Hepatocyte (in vitro differentiated cells): ENCODE measurements at regions not wholly inside any gene's neighbourhood (a gene's known extent, or its start where the extent isn't known, plus 50 kb on each side); places are given as distances from the start of the nearest gene placed in this dataset.

ENCODE experiments used
- EZH2 ChIP-seq: fragments of 200-600 bp; sonication (generic); IDR thresholded peaks from 2 replicates; pipeline ENCODE4 v1.6.1; 2016; ENCODE audit warnings: antibody characterized with exemption, mild to moderate bottlenecking, borderline replicate concordance
- EZH2phosphoT487 ChIP-seq: fragments of 200-600 bp; sonication (generic); IDR thresholded peaks from one replicate; pipeline ENCODE4 v1.6.1; 2018; ENCODE audit warnings: antibody characterized with exemption, mild to moderate bottlenecking, low read depth, moderate library complexity; ENCODE audit not compliant: unreplicated experiment, severe bottlenecking
- TF ChIP-seq, protein P1 (sequence below): fragments of 200-600 bp; sonication (generic); IDR thresholded peaks from 2 replicates; pipeline ENCODE4 v1.5.1; 2016; ENCODE audit warnings: antibody characterized with exemption, mild to moderate bottlenecking; ENCODE audit not compliant: poor library complexity

DNA sequence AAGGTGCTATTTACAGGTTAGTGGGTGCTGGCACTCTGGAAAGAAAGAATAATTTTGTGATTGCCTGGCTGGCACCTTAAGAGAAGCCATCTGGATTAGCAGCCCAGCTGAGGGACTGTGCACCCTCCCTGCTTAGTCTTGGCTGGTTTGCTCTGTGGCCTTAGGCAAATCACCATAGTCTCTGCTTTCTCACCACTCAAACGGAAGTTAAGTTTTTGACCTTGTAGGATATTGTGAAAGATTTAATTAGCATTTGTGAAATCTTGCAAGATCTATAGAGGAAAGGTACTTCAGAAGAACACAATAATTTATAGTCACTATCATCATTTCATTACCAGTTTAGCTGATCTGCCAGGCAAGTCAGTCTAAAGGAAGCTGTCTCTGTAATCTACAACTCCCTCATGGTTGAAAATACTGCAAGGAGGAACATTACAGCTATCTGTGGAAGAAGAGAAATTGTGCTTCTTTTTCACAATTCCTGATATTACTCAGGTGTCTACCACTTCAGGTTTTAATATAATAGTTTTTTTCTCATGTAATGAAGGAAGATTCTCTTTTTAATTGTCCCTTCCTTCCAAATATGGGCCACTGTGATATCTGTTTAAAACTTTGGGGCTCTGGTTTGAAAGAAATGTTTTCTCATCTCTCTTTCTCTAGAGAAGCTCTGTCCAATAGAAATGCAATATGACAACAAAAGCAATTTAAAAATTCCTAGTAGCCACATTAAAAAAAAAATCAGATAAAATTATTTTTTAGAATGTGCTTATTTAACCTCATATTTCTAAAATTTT, 219.6 kb downstream of the PTEN start:
- TF ChIP-seq, protein P1, sequence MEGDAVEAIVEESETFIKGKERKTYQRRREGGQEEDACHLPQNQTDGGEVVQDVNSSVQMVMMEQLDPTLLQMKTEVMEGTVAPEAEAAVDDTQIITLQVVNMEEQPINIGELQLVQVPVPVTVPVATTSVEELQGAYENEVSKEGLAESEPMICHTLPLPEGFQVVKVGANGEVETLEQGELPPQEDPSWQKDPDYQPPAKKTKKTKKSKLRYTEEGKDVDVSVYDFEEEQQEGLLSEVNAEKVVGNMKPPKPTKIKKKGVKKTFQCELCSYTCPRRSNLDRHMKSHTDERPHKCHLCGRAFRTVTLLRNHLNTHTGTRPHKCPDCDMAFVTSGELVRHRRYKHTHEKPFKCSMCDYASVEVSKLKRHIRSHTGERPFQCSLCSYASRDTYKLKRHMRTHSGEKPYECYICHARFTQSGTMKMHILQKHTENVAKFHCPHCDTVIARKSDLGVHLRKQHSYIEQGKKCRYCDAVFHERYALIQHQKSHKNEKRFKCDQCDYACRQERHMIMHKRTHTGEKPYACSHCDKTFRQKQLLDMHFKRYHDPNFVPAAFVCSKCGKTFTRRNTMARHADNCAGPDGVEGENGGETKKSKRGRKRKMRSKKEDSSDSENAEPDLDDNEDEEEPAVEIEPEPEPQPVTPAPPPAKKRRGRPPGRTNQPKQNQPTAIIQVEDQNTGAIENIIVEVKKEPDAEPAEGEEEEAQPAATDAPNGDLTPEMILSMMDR: no peak
- no peak for TF ChIP-seq EZH2
- no peak for TF ChIP-seq EZH2phosphoT487
